HL-60/S4 treated with phorbol 12-myristate 13-acetate at 8.2 ng/mL for 4 days and 3 days (cell line): ENCODE measurements at regions not wholly inside any gene's neighbourhood (a gene's known extent, or its start where the extent isn't known, plus 50 kb on each side); places are given as distances from the start of the nearest gene placed in this dataset.
"Not testable (repeated sequence)": the region's sequence is repeated elsewhere in the genome, so short reads cannot be mapped to it uniquely, and the experiment has no call there.

Experiments used
- in situ Hi-C: fragments of 300-500 bp; cut with MboI; formaldehyde crosslinking; loops from 2 replicates; pipeline ENCODE4 v1.15.0; 2022; ENCODE audit warnings: low sequenced_read_pairs

GRCh38 chr4:150016621-150017020, 61.6 kb upstream of the DCLK2 start:
- in situ Hi-C loops: loop anchor here (25.0 kb wide), 1 partner anchor 846 kb away; no protein-coding TSS in a partner anchor

- in situ Hi-C loops: loop anchor here (25.0 kb wide), 1 partner anchor 844 kb away; no protein-coding TSS in a partner anchor
Measured at GRCh38 chr4:150018257-150018656, 60.0 kb upstream of the DCLK2 start.

GRCh38 chr4:150021483-150021882, 56.8 kb upstream of the DCLK2 start:
- in situ Hi-C loops: loop anchor here (25.0 kb wide), 1 partner anchor 841 kb away; no protein-coding TSS in a partner anchor

DNA sequence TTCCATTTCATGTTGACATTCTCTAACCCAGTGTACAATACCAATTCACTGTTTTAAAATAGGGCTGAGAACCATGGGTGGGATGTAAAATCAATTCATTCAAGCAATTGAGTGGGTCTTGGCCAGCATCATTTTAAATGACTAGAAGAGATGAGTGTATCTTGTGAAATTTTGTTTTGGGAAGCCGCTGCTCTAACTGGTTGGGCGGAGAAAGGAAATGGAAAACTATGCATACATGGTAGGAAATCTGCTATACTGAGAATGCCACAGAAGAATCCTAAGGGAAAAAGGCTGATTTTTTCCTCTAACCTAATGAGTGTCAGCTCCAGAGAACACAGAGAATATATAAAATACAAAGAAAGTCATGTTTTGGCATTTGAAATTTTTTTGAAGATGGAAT, 54.8 kb upstream of the DCLK2 start:
- in situ Hi-C loops: loop anchor here (25.0 kb wide), 1 partner anchor 839 kb away; no protein-coding TSS in a partner anchor

DNA sequence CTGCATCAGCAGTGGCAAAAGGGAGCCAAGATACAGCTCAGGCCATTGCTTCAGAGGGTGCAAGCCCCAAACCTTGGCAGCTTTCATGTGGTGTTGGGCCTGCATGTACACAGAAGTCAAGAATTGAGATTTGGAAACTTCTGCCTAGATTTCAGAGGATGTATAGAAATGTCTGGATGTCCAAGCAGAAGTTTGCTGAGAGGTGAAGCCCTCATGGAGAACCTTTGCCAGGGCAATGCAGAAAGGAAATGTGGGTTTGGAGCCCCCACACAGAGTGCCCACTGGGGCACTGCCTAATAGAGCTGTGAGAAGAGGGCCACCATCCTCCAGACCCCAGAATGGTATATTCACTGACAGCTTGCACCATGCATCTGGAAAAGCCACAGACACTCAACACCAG, 51.3 kb upstream of the DCLK2 start:
- in situ Hi-C loops: not testable (repeated sequence)
